Vagina (tissue), 2 donors: ENCODE measurements at regions not wholly inside any gene's neighbourhood (a gene's known extent, or its start where the extent isn't known, plus 50 kb on each side); places are given as distances from the start of the nearest gene placed in this dataset.

Experiments used
- POLR2A ChIP-seq, 2 donors: fragments of 450-650 bp; IDR thresholded peaks; one replicate each; pipeline ENCODE4 v1.6.1; 2017; ENCODE audit warnings: antibody characterized with exemption in 2 of 2, mild to moderate bottlenecking in 2 of 2, moderate library complexity in 2 of 2
- TF ChIP-seq, protein P1 (sequence below), 3 experiments: fragments of 450-650 bp in 2 of 3; fragments of 200-600 bp in 1 of 3; sonication (generic) in 1 of 3; IDR thresholded peaks; one replicate each; pipeline ENCODE4 v1.5.1; 2017 to 2019; ENCODE audit warnings: antibody characterized with exemption in 3 of 3, mild to moderate bottlenecking in 2 of 3, moderate library complexity in 2 of 3

DNA sequence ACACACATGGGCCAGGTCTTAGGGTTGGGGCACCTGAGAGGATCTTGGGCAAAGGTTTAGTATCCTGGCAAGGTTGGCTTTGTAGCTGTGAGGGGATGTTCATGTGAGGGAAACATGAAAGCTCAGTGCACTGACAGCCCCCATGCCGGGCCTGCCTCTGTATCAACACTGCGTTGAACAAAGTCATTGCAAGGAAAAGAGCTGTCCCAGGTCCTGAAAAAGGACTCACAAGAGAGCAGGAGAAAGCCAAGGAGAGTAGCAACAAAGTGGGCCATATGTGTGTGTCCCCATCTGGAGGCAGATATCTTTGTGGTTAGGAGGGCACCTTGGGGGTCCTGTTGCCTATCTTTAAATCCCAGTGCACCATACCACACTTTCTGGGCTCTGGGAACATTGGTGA is 237.8 kb upstream of the THSD7B start:
- TF ChIP-seq, protein P1, sequence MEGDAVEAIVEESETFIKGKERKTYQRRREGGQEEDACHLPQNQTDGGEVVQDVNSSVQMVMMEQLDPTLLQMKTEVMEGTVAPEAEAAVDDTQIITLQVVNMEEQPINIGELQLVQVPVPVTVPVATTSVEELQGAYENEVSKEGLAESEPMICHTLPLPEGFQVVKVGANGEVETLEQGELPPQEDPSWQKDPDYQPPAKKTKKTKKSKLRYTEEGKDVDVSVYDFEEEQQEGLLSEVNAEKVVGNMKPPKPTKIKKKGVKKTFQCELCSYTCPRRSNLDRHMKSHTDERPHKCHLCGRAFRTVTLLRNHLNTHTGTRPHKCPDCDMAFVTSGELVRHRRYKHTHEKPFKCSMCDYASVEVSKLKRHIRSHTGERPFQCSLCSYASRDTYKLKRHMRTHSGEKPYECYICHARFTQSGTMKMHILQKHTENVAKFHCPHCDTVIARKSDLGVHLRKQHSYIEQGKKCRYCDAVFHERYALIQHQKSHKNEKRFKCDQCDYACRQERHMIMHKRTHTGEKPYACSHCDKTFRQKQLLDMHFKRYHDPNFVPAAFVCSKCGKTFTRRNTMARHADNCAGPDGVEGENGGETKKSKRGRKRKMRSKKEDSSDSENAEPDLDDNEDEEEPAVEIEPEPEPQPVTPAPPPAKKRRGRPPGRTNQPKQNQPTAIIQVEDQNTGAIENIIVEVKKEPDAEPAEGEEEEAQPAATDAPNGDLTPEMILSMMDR (IDR thresholded peaks at IDR 0.05) = no peak
- TF ChIP-seq POLR2A (IDR thresholded peaks at IDR 0.05) = no peak
